PC-9 (cell line): ENCODE measurements at regions not wholly inside any gene's neighbourhood (a gene's known extent, or its start where the extent isn't known, plus 50 kb on each side); places are given as distances from the start of the nearest gene placed in this dataset.

Source experiments
- BruUV-seq: library from RNA; stranded (reverse); fragments of 400-500 nt; replicated peaks from 2 replicates; lab custom pipeline; 2021; lab: Mats Ljungman, UMichigan
- CTCF ChIA-PET: fragments of 300-600 bp; sonication (Branson Sonifier 250); formaldehyde crosslinking; loops from one replicate; lab custom pipeline; 2022; ENCODE audit warnings: antibody characterized with exemption; lab: Charles Lee
- POLR2A ChIA-PET: fragments of 300-600 bp; sonication (Branson Sonifier 250); formaldehyde crosslinking; loops from one replicate; lab custom pipeline; 2022; ENCODE audit warnings: antibody characterized with exemption; ENCODE audit not compliant: unreplicated experiment; lab: Charles Lee
- DNase-seq, 2 experiments: peaks; one replicate each; pipeline versions ENCODE4 v3.0.0 to v3.0.0-alpha.2; 2015 to 2022; ENCODE audit warnings: mixed read lengths in 1 of 2
- H2AFZ ChIP-seq: fragments of 200-600 bp; sonication (generic); 2 replicates; pipeline ENCODE4 v1.8.1; 2017; ENCODE audit warnings: antibody characterized with exemption
- H3F3A ChIP-seq: fragments of 200-600 bp; sonication (generic); 2 replicates; pipeline ENCODE4 v1.8.1; 2017; ENCODE audit warnings: antibody characterized with exemption, mild to moderate bottlenecking, low read depth; ENCODE audit not compliant: insufficient read depth
- H3K27ac ChIP-seq: fragments of 200-600 bp; sonication (generic); 2 replicates; pipeline ENCODE4 v1.6.1; 2016; ENCODE audit warnings: mixed run types
- H3K27me3 ChIP-seq: fragments of 200-600 bp; sonication (generic); 2 replicates; pipeline ENCODE4 v1.6.1; 2016; ENCODE audit warnings: low read depth, mixed run types; ENCODE audit not compliant: insufficient read depth
- H3K36me3 ChIP-seq: fragments of 200-600 bp; sonication (generic); 2 replicates; pipeline ENCODE4 v1.6.1; 2016; ENCODE audit warnings: low read depth, mixed run types
- H3K4me1 ChIP-seq: fragments of 200-600 bp; sonication (generic); replicated peaks from 2 replicates; pipeline ENCODE4 v1.6.1; 2016; ENCODE audit warnings: mixed run types; ENCODE audit not compliant: insufficient read depth
- H3K4me2 ChIP-seq: fragments of 200-600 bp; sonication (generic); 2 replicates; pipeline ENCODE4 v1.6.1; 2017; ENCODE audit warnings: mixed run types
- H3K4me3 ChIP-seq: fragments of 200-600 bp; sonication (generic); 2 replicates; pipeline ENCODE4 v1.6.1; 2016; ENCODE audit warnings: mixed run types
- H3K79me2 ChIP-seq: fragments of 200-600 bp; sonication (generic); 2 replicates; pipeline ENCODE4 v1.6.1; 2017; ENCODE audit warnings: low read depth, mixed run types
- H3K9me2 ChIP-seq: fragments of 200-600 bp; sonication (generic); 2 replicates; pipeline ENCODE4 v1.8.1; 2017; ENCODE audit warnings: mild to moderate bottlenecking; ENCODE audit not compliant: insufficient read depth
- H3K9me3 ChIP-seq: fragments of 200-600 bp; sonication (generic); 2 replicates; pipeline ENCODE4 v1.8.1; 2016; ENCODE audit warnings: low read depth; ENCODE audit not compliant: insufficient read depth
- H4K20me1 ChIP-seq: fragments of 200-600 bp; sonication (generic); 2 replicates; pipeline ENCODE4 v1.8.1; 2017; ENCODE audit not compliant: insufficient read depth
- CTCF ChIP-seq: fragments of 200-600 bp; sonication (generic); conservative IDR thresholded peaks from 2 replicates; pipeline ENCODE4 v1.6.1; 2017; ENCODE audit warnings: mixed run types, antibody characterized with exemption, mild to moderate bottlenecking, moderate library complexity
- EZH2 ChIP-seq: fragments of 200-600 bp; sonication (generic); IDR thresholded peaks from 2 replicates; pipeline ENCODE4 v1.8.0; 2017; ENCODE audit warnings: antibody characterized with exemption, low read depth
- intact Hi-C: fragments of 100-400 bp; cut with micrococcal nuclease; formaldehyde crosslinking; loops from one replicate; pipeline ENCODE4 v1.10.0; 2022; ENCODE audit not compliant: unreplicated experiment

DNA sequence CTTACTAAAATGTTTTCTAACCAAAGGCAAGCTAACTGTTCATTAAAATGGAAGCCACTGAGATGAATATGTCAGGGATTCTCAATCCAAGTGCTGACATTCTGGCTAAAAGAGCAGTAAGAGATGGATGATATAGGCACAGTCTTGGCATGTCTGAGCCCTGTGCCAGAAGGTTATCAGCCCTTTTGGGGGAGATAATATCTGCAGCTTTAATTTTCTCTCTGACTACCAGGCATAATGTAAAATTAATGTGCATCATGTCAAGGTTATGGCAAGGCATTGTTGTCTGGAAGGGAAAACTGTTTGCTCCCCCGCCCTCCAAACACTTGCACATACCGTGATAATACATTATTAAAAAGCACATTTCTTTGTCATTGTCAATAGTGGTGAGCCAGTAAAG is 609.8 kb downstream of the ZNF608 start:
- H3K9me2 ChIP-seq: no peaks in the 10 kb centered on the region
- H3F3A ChIP-seq: no peaks in the 10 kb centered on the region
- CTCF ChIA-PET: no interaction called here
- BruUV-seq: no TSS peak
- no peaks in the 10 kb centered on the region for H3K4me1 ChIP-seq
- H3K4me2 ChIP-seq: no peak overlapping the region
- H3K4me3 ChIP-seq: no peak overlapping the region
- no peaks in the 10 kb centered on the region for H3K36me3 ChIP-seq
- H3K79me2 ChIP-seq: no peaks in the 10 kb centered on the region
- H2AFZ ChIP-seq: no peak overlapping the region
- POLR2A ChIA-PET: no interaction called here
- no peak for TF ChIP-seq EZH2
- TF ChIP-seq CTCF: no peak
- H4K20me1 ChIP-seq: no peaks in the 10 kb centered on the region
- H3K9me3 ChIP-seq: no peaks in the 10 kb centered on the region
- H3K27me3 ChIP-seq: no peaks in the 10 kb centered on the region
- no peak overlapping the region for H3K27ac ChIP-seq
- DNase-seq: no peak
- intact Hi-C loops: no loop called here

DNA sequence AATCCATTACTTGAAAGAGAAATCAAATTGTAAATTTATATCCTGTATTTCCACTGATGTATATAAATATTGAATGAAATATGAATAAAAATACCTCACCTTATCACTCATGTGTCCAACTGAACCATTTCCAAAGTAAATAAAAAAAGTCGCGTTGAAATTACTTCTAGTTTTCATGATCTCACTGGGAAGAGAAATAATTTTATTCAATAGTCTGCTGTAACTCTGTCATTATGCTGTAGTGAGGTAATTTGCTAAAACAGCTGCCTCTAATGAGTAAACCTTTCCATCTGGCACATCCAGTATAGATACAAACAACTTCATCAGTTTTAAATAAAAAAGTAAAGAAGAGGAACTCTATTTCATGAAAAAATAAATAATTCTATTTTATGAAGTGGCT is 611.5 kb downstream of the ZNF608 start:
- POLR2A ChIA-PET: no interaction called here
- no peaks in the 10 kb centered on the region for H3K36me3 ChIP-seq
- BruUV-seq: no TSS peak

DNA sequence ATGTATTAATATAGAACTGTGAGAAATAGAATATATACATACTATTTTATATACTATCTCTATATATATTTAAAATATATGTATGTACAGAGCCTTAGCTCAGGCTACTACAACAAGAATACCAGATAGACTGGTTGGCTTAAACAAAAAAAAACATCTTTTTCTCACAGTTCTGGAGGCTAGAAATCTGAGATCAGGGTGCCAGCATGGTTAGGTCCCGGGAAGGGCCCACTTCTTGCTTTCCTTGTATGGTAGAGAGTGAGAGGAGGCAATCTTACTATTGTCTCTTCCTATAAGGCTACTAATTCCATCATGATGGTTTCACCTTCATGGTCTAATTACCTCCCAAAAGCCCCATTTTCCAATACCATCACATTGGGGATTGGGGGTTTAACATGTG is 613.0 kb downstream of the ZNF608 start:
- Histone ChIP-seq H3F3A (no peaks in the 10 kb centered on the region), H3K9me2 (no peaks in the 10 kb centered on the region), H4K20me1 (no peaks in the 10 kb centered on the region), H3K9me3 (no peaks in the 10 kb centered on the region), H2AFZ (no peak overlapping the region), H3K27ac (no peak overlapping the region), H3K4me2 (no peak overlapping the region), H3K79me2 (no peaks in the 10 kb centered on the region), H3K4me1 (no peaks in the 10 kb centered on the region), H3K4me3 (no peak overlapping the region), H3K36me3 (no peaks in the 10 kb centered on the region), H3K27me3 (no peaks in the 10 kb centered on the region)
- intact Hi-C loops: no loop called here
- BruUV-seq: no TSS peak
- ChIA-PET POLR2A (no interaction called here), CTCF (no interaction called here)
- DNase-seq: no peak
- TF ChIP-seq EZH2: no peak
- TF ChIP-seq CTCF: no peak

More for the DNA sequence above, 611.5 kb downstream of the ZNF608 start:
- intact Hi-C loops: no loop called here
- no peaks in the 10 kb centered on the region for H3K27me3 ChIP-seq
- H3K4me3 ChIP-seq: no peak overlapping the region
- H3F3A ChIP-seq: no peaks in the 10 kb centered on the region
- no peaks in the 10 kb centered on the region for H3K9me3 ChIP-seq
- H3K79me2 ChIP-seq: no peaks in the 10 kb centered on the region
- H3K4me1 ChIP-seq: no peaks in the 10 kb centered on the region
- no peak for DNase-seq
- H3K9me2 ChIP-seq: no peaks in the 10 kb centered on the region
- CTCF ChIA-PET: no interaction called here
- no peak overlapping the region for H3K27ac ChIP-seq
- H3K4me2 ChIP-seq: no peak overlapping the region
- no peaks in the 10 kb centered on the region for H4K20me1 ChIP-seq
- H2AFZ ChIP-seq: no peak overlapping the region
- no peak for TF ChIP-seq EZH2
- TF ChIP-seq CTCF: no peak
